ENCODE measurements at regions not wholly inside any gene's neighbourhood (a gene's known extent, or its start where the extent isn't known, plus 50 kb on each side); places are given as distances from the start of the nearest gene placed in this dataset.

GRCh38 chr2:30379481-30379880 lies 67.6 kb upstream of the LCLAT1 start:
- DNase-seq (ENCODE audit: low spot score), result no peak
- TF ChIP-seq CTCF (IDR thresholded peaks at IDR 0.05; ENCODE audit: borderline replicate concordance, control extremely low read depth, extremely low read depth, insufficient read depth, missing control alignments), result no peak
- in situ Hi-C loops (cut with MboI; ENCODE audit: low sequenced_read_pairs, unreplicated experiment), result no loop called here

DNA sequence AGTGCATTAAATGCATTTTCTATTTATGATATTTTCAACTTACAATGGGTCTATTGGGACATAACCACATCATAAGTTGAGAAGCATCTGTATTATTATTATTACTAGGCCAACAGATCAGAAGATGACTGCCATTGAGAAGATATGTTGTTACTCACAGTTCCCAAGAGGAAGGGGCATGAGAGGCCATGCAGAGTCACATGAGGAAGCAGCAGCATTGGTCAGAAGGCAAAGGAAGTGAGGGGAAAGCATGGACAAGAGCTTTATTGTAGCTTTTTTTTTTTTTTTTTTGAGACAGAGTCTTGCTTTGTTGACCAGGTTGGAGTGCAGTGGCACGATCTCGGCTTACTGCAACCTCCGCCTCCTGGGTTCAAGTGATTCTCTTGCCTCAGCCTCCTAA lies 66.2 kb upstream of the LCLAT1 start:
- DNase-seq (ENCODE audit: low spot score), result no peak
- no peak for TF ChIP-seq CTCF (IDR thresholded peaks at IDR 0.05; ENCODE audit: borderline replicate concordance, control extremely low read depth, extremely low read depth, insufficient read depth, missing control alignments)
- in situ Hi-C loops (cut with MboI; ENCODE audit: low sequenced_read_pairs, unreplicated experiment), result no loop called here

- in situ Hi-C loops (cut with MboI; ENCODE audit: low sequenced_read_pairs, unreplicated experiment), result no loop called here
- no peak for TF ChIP-seq CTCF (IDR thresholded peaks at IDR 0.05; ENCODE audit: borderline replicate concordance, control extremely low read depth, extremely low read depth, insufficient read depth, missing control alignments)
Observed at GRCh38 chr2:30382162-30382783, 64.8 kb upstream of the LCLAT1 start.

DNA sequence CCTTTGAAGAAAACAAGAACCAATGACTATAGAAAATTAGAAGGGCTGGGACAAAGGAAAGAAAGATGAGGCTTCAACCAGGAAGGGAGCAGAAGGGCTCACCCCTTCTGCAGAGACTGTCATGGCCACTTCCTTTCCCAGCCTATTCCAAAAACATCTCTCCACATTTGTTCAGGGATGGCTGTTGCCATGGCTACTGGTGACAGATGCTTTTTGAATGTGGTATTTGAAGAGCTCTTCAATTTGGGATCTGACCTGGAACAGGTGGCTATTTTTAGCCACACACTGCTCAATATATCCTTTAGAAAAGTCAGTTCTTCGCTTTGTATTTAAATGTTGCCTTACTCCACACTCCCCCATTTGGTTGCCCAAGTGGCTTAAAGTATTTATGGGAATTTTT lies 64.1 kb upstream of the LCLAT1 start:
- TF ChIP-seq CTCF (IDR thresholded peaks at IDR 0.05; ENCODE audit: borderline replicate concordance, control extremely low read depth, extremely low read depth, insufficient read depth, missing control alignments), result no peak
- in situ Hi-C loops (cut with MboI; ENCODE audit: low sequenced_read_pairs, unreplicated experiment), result no loop called here
- DNase-seq (ENCODE audit: low spot score), result no peak

More at GRCh38 chr2:30382162-30382783, 64.8 kb upstream of the LCLAT1 start:
- DNase-seq (ENCODE audit: low spot score), result no peak

- DNase-seq (ENCODE audit: low spot score), result no peak
- TF ChIP-seq CTCF (IDR thresholded peaks at IDR 0.05; ENCODE audit: borderline replicate concordance, control extremely low read depth, extremely low read depth, insufficient read depth, missing control alignments), result no peak
- in situ Hi-C loops (cut with MboI; ENCODE audit: low sequenced_read_pairs, unreplicated experiment), result no loop called here
Observed at GRCh38 chr2:30385327-30385726, 61.7 kb upstream of the LCLAT1 start.

- no peak for DNase-seq (ENCODE audit: low spot score)
- TF ChIP-seq CTCF (IDR thresholded peaks at IDR 0.05; ENCODE audit: borderline replicate concordance, control extremely low read depth, extremely low read depth, insufficient read depth, missing control alignments), result no peak
- in situ Hi-C loops (cut with MboI; ENCODE audit: low sequenced_read_pairs, unreplicated experiment), result no loop called here
Observed at GRCh38 chr2:30392097-30392496, 54.9 kb upstream of the LCLAT1 start.

Data from GM13976 (cell line).